Fibroblast of lung (primary cell): ENCODE measurements at regions not wholly inside any gene's neighbourhood (a gene's known extent, or its start where the extent isn't known, plus 50 kb on each side); places are given as distances from the start of the nearest gene placed in this dataset.

Source experiments
- DNase-seq, 2 donors: peaks; one replicate each; pipeline versions ENCODE4 v3.0.0 to v3.0.0-alpha.2; 2010; ENCODE audit warnings: low read depth in 2 of 2
- H2AFZ ChIP-seq: 2 replicates; pipeline ENCODE4 v1.5.1; 2012; ENCODE audit warnings: low read length, control low read depth, inconsistent platforms
- H3K27ac ChIP-seq: 2 replicates; pipeline ENCODE4 v1.5.1; 2011; ENCODE audit warnings: low read length, control low read depth; ENCODE audit not compliant: insufficient read depth
- H3K27me3 ChIP-seq: 2 replicates; pipeline ENCODE4 v1.5.1; 2011; ENCODE audit warnings: mild to moderate bottlenecking, low read length; ENCODE audit not compliant: control insufficient read depth, insufficient read depth
- H3K36me3 ChIP-seq: 2 replicates; pipeline ENCODE4 v1.5.1; 2011; ENCODE audit warnings: low read length; ENCODE audit not compliant: control insufficient read depth, insufficient read depth
- H3K4me1 ChIP-seq: 2 replicates; pipeline ENCODE4 v1.5.1; 2011; ENCODE audit warnings: low read length; ENCODE audit not compliant: control insufficient read depth, insufficient read depth; ENCODE audit errors: extremely low read depth
- H3K4me2 ChIP-seq: 2 replicates; pipeline ENCODE4 v1.5.1; 2011; ENCODE audit warnings: low read length, control low read depth; ENCODE audit not compliant: insufficient read depth; ENCODE audit errors: extremely low read depth
- H3K4me3 ChIP-seq, 4 experiments: fragments of 200-600 bp in 1 of 4; sonication (generic) in 1 of 4; replicated peaks in 1 of 4; 2 replicates each; pipeline ENCODE4 v1.5.1; 2011 to 2016; ENCODE audit warnings: low read length in 4 of 4, low read depth in 3 of 4, mild to moderate bottlenecking in 3 of 4, control low read depth in 2 of 4, inconsistent platforms in 1 of 4, mixed read lengths in 1 of 4; ENCODE audit not compliant: insufficient read depth in 1 of 4; ENCODE audit errors: control extremely low read depth in 1 of 4
- H3K79me2 ChIP-seq: 2 replicates; pipeline ENCODE4 v1.5.1; 2012; ENCODE audit warnings: mild to moderate bottlenecking, low read length, inconsistent platforms; ENCODE audit not compliant: control insufficient read depth, insufficient read depth
- H3K9ac ChIP-seq: 2 replicates; pipeline ENCODE4 v1.5.1; 2011; ENCODE audit warnings: mild to moderate bottlenecking, low read length, control low read depth; ENCODE audit not compliant: insufficient read depth
- H3K9me3 ChIP-seq: 2 replicates; pipeline ENCODE4 v1.5.1; 2012; ENCODE audit warnings: low read depth, low read length; ENCODE audit not compliant: control insufficient read depth, insufficient read depth
- H4K20me1 ChIP-seq: 2 replicates; pipeline ENCODE4 v1.5.1; 2011; ENCODE audit warnings: low read length; ENCODE audit not compliant: control insufficient read depth, insufficient read depth; ENCODE audit errors: extremely low read depth
- CTCF ChIP-seq, 2 donors: IDR thresholded peaks in 1 of 2; conservative IDR thresholded peaks in 1 of 2; 1 replicate in 1 of 2; 2 replicates in 1 of 2; pipeline ENCODE4 v1.5.1; 2011 to 2012; ENCODE audit warnings: low read length in 2 of 2, control low read depth in 1 of 2, inconsistent platforms in 1 of 2, low read depth in 1 of 2, mild to moderate bottlenecking in 1 of 2
- EZH2 ChIP-seq: IDR thresholded peaks from 2 replicates; pipeline ENCODE4 v1.5.1; 2012; ENCODE audit warnings: low read length, control low read depth, mild to moderate bottlenecking; ENCODE audit errors: missing control alignments

DNA sequence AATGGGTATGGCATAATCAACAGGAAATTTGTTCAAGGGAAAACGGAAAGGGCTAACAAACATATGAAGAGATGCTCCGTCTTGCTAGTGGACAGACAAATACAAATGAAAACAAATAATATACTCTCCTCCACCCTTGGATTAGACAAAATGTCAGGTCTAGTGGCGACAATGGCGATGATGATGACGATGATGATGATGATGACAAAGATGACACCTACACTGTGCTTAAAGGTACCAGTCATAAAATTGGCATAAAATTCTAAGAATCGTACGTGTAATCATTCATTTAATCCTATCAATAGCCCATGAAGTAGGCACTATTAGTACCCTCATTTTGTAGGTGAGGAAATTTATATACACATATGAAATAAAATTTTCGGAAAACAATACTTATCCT is 174.6 kb downstream of the PMP22 start:
- Histone ChIP-seq H3K79me2 (no peaks in the 10 kb centered on the region), H3K36me3 (no peaks in the 10 kb centered on the region), H3K9me3 (no peaks in the 10 kb centered on the region), H3K27me3 (no peaks in the 10 kb centered on the region), H3K4me2 (no peak overlapping the region), H3K9ac (no peak overlapping the region), H3K4me1 (no peaks in the 10 kb centered on the region), H2AFZ (no peak overlapping the region), H3K27ac (no peak overlapping the region), H3K4me3 (no peak overlapping the region), H4K20me1 (no peaks in the 10 kb centered on the region)
- no peak for DNase-seq
- TF ChIP-seq EZH2 (no peak), CTCF (conservative IDR thresholded peaks at IDR 0.05 in 1 of 2, IDR thresholded peaks at IDR 0.05 in 1 of 2; ENCODE audit: low read depth in 1 of 2, low read length in 2 of 2) (no peak)

GRCh38 chr17:15087946-15088345 is 177.2 kb downstream of the PMP22 start:
- H4K20me1 ChIP-seq = no peaks in the 10 kb centered on the region
- TF ChIP-seq CTCF (conservative IDR thresholded peaks at IDR 0.05 in 1 of 2, IDR thresholded peaks at IDR 0.05 in 1 of 2; ENCODE audit: low read depth in 1 of 2, low read length in 2 of 2) (no peak), EZH2 (no peak)

GRCh38 chr17:15086776-15087295 is 178.3 kb downstream of the PMP22 start:
- Histone ChIP-seq H3K9me3 (no peaks in the 10 kb centered on the region), H3K9ac (no peak overlapping the region), H3K4me3 (no peak overlapping the region), H3K4me1 (no peaks in the 10 kb centered on the region), H2AFZ (no peak overlapping the region), H3K36me3 (no peaks in the 10 kb centered on the region), H3K4me2 (no peak overlapping the region), H3K79me2 (no peaks in the 10 kb centered on the region), H4K20me1 (no peaks in the 10 kb centered on the region), H3K27ac (no peak overlapping the region), H3K27me3 (no peaks in the 10 kb centered on the region)
- DNase-seq = no peak
- TF ChIP-seq EZH2 (no peak), CTCF (conservative IDR thresholded peaks at IDR 0.05 in 1 of 2, IDR thresholded peaks at IDR 0.05 in 1 of 2; ENCODE audit: low read depth in 1 of 2, low read length in 2 of 2) (no peak)

More at GRCh38 chr17:15087946-15088345, 177.2 kb downstream of the PMP22 start:
- Histone ChIP-seq H3K9me3 (no peaks in the 10 kb centered on the region), H3K27ac (no peak overlapping the region), H3K4me2 (no peak overlapping the region), H3K27me3 (no peaks in the 10 kb centered on the region), H3K4me3 (no peak overlapping the region), H3K9ac (no peak overlapping the region), H3K79me2 (no peaks in the 10 kb centered on the region), H3K36me3 (no peaks in the 10 kb centered on the region), H2AFZ (no peak overlapping the region), H3K4me1 (no peaks in the 10 kb centered on the region)
- DNase-seq = no peak
